H1 (cell line): ENCODE measurements at regions not wholly inside any gene's neighbourhood (a gene's known extent, or its start where the extent isn't known, plus 50 kb on each side); places are given as distances from the start of the nearest gene placed in this dataset.

Experiments
- CHD2 ChIP-seq: IDR thresholded peaks from 2 replicates; pipeline ENCODE4 v1.6.1; 2012; ENCODE audit warnings: low read length, improper control_type of control experiment
- CREB1 ChIP-seq: IDR thresholded peaks from 2 replicates; pipeline ENCODE4 v1.6.1; 2012; ENCODE audit warnings: inconsistent platforms
- CTCF ChIP-seq, 3 experiments: IDR thresholded peaks; 1 replicate in 2 of 3; 2 replicates in 1 of 3; pipeline versions ENCODE4 v1.5.1 to v1.6.1; 2011; ENCODE audit warnings: low read length in 3 of 3, mild to moderate bottlenecking in 3 of 3, inconsistent platforms in 2 of 3, low read depth in 1 of 3, moderate library complexity in 1 of 3; ENCODE audit not compliant: insufficient read depth in 1 of 3; ENCODE audit errors: control extremely low read depth in 1 of 3
- EP300 ChIP-seq, 2 experiments: IDR thresholded peaks; 1 replicate in 1 of 2; 2 replicates in 1 of 2; pipeline ENCODE4 v1.6.1; 2011 to 2012; ENCODE audit warnings: low read depth in 2 of 2, low read length in 2 of 2, mild to moderate bottlenecking in 2 of 2, borderline replicate concordance in 1 of 2, inconsistent platforms in 1 of 2, moderate library complexity in 1 of 2
- MAFK ChIP-seq: IDR thresholded peaks from 2 replicates; pipeline ENCODE4 v1.6.1; 2012; ENCODE audit warnings: low read depth, mild to moderate bottlenecking, improper control_type of control experiment, low read length
- PHF8 ChIP-seq: fragments of 200-600 bp; sonication (generic); conservative IDR thresholded peaks from 2 replicates; pipeline ENCODE4 v1.7.1; 2012; ENCODE audit warnings: low read depth, mild to moderate bottlenecking, inconsistent platforms, low read length, moderate library complexity
- POLR2A ChIP-seq, 2 experiments: IDR thresholded peaks; 1 replicate in 1 of 2; 2 replicates in 1 of 2; pipeline ENCODE4 v1.6.1; 2011; ENCODE audit warnings: low read depth in 2 of 2, low read length in 2 of 2, mild to moderate bottlenecking in 2 of 2; ENCODE audit errors: control extremely low read depth in 1 of 2

GRCh38 chr10:132476146-132477065, 61.2 kb upstream of the INPP5A start:
- no peak for TF ChIP-seq POLR2A (IDR thresholded peaks at IDR 0.05; ENCODE audit: control extremely low read depth in 1 of 2, low read depth in 2 of 2, low read length in 2 of 2)
- TF ChIP-seq CREB1, result no peak
- no peak for TF ChIP-seq CHD2
- no peak for TF ChIP-seq CTCF (IDR thresholded peaks at IDR 0.05; ENCODE audit: control extremely low read depth in 1 of 3, insufficient read depth in 1 of 3, low read depth in 1 of 3, low read length in 3 of 3)
- no peak for TF ChIP-seq PHF8
- TF ChIP-seq MAFK, result no peak
- TF ChIP-seq EP300 (IDR thresholded peaks at IDR 0.05; ENCODE audit: borderline replicate concordance in 1 of 2, low read depth in 2 of 2, low read length in 2 of 2), result no peak
